ENCODE measurements at regions not wholly inside any gene's neighbourhood (a gene's known extent, or its start where the extent isn't known, plus 50 kb on each side); places are given as distances from the start of the nearest gene placed in this dataset.

DNA sequence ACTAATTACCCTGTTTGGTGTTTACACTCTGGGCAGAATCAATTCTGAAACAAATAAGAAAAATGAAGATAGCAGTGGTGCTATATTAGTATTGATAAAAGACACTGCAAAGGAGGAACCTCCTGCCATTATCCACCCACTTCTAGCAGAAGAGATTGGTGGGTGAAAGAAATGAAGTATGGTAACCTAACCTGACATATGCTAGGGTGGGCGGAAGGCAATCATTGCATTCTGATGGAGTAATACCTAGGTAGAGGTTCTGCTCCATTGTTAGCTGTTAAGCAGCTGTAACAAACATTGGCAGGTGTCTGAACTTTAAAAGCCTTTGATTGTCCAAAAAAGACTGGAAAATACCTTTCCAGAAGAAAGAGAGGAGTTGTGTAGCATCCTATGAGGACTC, 95.9 kb downstream of the OTUD1 start:
- FAIRE-seq = no peak

DNA sequence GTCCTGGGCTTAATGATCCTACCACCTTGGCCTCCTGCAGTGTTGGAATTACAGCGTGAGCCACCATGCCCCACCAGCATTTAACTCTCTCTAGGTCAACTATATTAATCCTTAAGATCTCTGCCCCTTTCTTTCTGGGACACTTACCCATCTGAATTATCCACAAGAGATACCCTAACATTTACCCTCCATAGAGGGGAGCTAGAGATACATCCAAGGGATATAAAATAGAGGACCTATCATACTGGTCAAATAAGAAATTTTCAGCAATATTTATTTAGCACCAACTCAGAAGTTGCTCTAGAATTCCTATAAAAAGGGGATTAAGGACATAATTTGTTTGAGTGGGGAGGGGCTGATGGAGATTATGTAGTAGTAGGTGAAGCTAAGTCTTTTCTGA, 96.5 kb downstream of the OTUD1 start:
- Histone ChIP-seq H3K9me3 (replicated peaks; ENCODE audit: control insufficient read depth, insufficient read depth, low read length) (no peaks in the 10 kb centered on the region), H4K20me1 (replicated peaks; ENCODE audit: control insufficient read depth, extremely low read depth, insufficient read depth, low read length) (no peaks in the 10 kb centered on the region), H3K27me3 (ENCODE audit: control insufficient read depth in 2 of 2, insufficient read depth in 2 of 2, low read length in 2 of 2) (no peaks in the 10 kb centered on the region), H3K79me2 (ENCODE audit: control insufficient read depth, insufficient read depth, low read length) (no peaks in the 10 kb centered on the region), H3K9ac (replicated peaks; ENCODE audit: extremely low read depth, insufficient read depth, low read length) (no peak overlapping the region), H3K4me2 (ENCODE audit: insufficient read depth, low read length) (no peak overlapping the region), H3K36me3 (ENCODE audit: control insufficient read depth in 2 of 2, extremely low read depth in 1 of 2, insufficient read depth in 2 of 2, low read length in 2 of 2) (no peaks in the 10 kb centered on the region), H2AFZ (ENCODE audit: low read depth, low read length) (no peak overlapping the region), H3K4me3 (replicated peaks in 1 of 3; ENCODE audit: insufficient read depth in 1 of 3, low read depth in 1 of 3, low read length in 3 of 3) (no peak overlapping the region), H3K27ac (ENCODE audit: insufficient read depth, low read depth, low read length) (no peak overlapping the region), H3K4me1 (ENCODE audit: control insufficient read depth, extremely low read depth, insufficient read depth, low read length) (no peaks in the 10 kb centered on the region), H3K9me1 (replicated peaks; ENCODE audit: control insufficient read depth, extremely low read depth, insufficient read depth, low read length) (no peaks in the 10 kb centered on the region)
- ChIA-PET POLR2A (no interaction called here), CTCF (no interaction called here)
- BruUV-seq (replicated peaks) = no TSS peak
- no peak for FAIRE-seq
- intact Hi-C loops (cut with micrococcal nuclease) = no loop called here
- no peak for DNase-seq (ENCODE audit: low read depth, low spot score)
- no peak for TF ChIP-seq MYC (IDR thresholded peaks at IDR 0.05; ENCODE audit: low read depth, low read length)
- TF ChIP-seq, protein P1, sequence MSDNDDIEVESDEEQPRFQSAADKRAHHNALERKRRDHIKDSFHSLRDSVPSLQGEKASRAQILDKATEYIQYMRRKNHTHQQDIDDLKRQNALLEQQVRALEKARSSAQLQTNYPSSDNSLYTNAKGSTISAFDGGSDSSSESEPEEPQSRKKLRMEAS (IDR thresholded peaks at IDR 0.05; ENCODE audit: insufficient read depth, insufficient read length) = no peak
- TF ChIP-seq, protein P2, sequence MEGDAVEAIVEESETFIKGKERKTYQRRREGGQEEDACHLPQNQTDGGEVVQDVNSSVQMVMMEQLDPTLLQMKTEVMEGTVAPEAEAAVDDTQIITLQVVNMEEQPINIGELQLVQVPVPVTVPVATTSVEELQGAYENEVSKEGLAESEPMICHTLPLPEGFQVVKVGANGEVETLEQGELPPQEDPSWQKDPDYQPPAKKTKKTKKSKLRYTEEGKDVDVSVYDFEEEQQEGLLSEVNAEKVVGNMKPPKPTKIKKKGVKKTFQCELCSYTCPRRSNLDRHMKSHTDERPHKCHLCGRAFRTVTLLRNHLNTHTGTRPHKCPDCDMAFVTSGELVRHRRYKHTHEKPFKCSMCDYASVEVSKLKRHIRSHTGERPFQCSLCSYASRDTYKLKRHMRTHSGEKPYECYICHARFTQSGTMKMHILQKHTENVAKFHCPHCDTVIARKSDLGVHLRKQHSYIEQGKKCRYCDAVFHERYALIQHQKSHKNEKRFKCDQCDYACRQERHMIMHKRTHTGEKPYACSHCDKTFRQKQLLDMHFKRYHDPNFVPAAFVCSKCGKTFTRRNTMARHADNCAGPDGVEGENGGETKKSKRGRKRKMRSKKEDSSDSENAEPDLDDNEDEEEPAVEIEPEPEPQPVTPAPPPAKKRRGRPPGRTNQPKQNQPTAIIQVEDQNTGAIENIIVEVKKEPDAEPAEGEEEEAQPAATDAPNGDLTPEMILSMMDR (IDR thresholded peaks at IDR 0.05; ENCODE audit: extremely low read depth in 1 of 2, insufficient read depth in 1 of 2, low read depth in 1 of 2, low read length in 2 of 2) = no peak
- no peak for TF ChIP-seq POLR2AphosphoS5 (IDR thresholded peaks at IDR 0.05; ENCODE audit: insufficient read depth, low read depth, low read length)
- TF ChIP-seq FOS (IDR thresholded peaks at IDR 0.05; ENCODE audit: borderline replicate concordance, insufficient read depth, low read length) = no peak
- no peak for TF ChIP-seq GATA2 (IDR thresholded peaks at IDR 0.05; ENCODE audit: insufficient read depth, insufficient read length, low read depth, low read length)
- no peak for TF ChIP-seq JUN (IDR thresholded peaks at IDR 0.05; ENCODE audit: borderline replicate concordance, insufficient read depth, insufficient read length, low read depth)
- TF ChIP-seq EZH2 (IDR thresholded peaks at IDR 0.05; ENCODE audit: borderline replicate concordance, low read depth, low read length, severe bottlenecking) = no peak
- TF ChIP-seq POLR2A (IDR thresholded peaks at IDR 0.05; ENCODE audit: low read depth, low read length) = no peak
- dilution Hi-C loops (cut with MboI; ENCODE audit: extremely low pct_ligation_motif_present, low sequenced_read_pairs) = no loop called here

More for the DNA sequence above, 95.9 kb downstream of the OTUD1 start:
- CTCF ChIA-PET = no interaction called here
- Histone ChIP-seq H3K4me3 (replicated peaks in 1 of 3; ENCODE audit: insufficient read depth in 1 of 3, low read depth in 1 of 3, low read length in 3 of 3) (no peak overlapping the region), H3K27ac (ENCODE audit: insufficient read depth, low read depth, low read length) (no peak overlapping the region), H3K36me3 (ENCODE audit: control insufficient read depth in 2 of 2, extremely low read depth in 1 of 2, insufficient read depth in 2 of 2, low read length in 2 of 2) (no peaks in the 10 kb centered on the region), H3K27me3 (ENCODE audit: control insufficient read depth in 2 of 2, insufficient read depth in 2 of 2, low read length in 2 of 2) (no peaks in the 10 kb centered on the region), H3K4me2 (ENCODE audit: insufficient read depth, low read length) (no peak overlapping the region), H3K9me1 (replicated peaks; ENCODE audit: control insufficient read depth, extremely low read depth, insufficient read depth, low read length) (no peaks in the 10 kb centered on the region), H3K9me3 (replicated peaks; ENCODE audit: control insufficient read depth, insufficient read depth, low read length) (no peaks in the 10 kb centered on the region), H3K4me1 (ENCODE audit: control insufficient read depth, extremely low read depth, insufficient read depth, low read length) (no peaks in the 10 kb centered on the region), H3K79me2 (ENCODE audit: control insufficient read depth, insufficient read depth, low read length) (no peaks in the 10 kb centered on the region), H4K20me1 (replicated peaks; ENCODE audit: control insufficient read depth, extremely low read depth, insufficient read depth, low read length) (no peaks in the 10 kb centered on the region), H3K9ac (replicated peaks; ENCODE audit: extremely low read depth, insufficient read depth, low read length) (no peak overlapping the region), H2AFZ (ENCODE audit: low read depth, low read length) (no peak overlapping the region)
- DNase-seq (ENCODE audit: low read depth, low spot score) = no peak
- dilution Hi-C loops (cut with MboI; ENCODE audit: extremely low pct_ligation_motif_present, low sequenced_read_pairs) = no loop called here
- POLR2A ChIA-PET = no interaction called here
- intact Hi-C loops (cut with micrococcal nuclease) = no loop called here
- TF ChIP-seq POLR2A (IDR thresholded peaks at IDR 0.05; ENCODE audit: low read depth, low read length) = no peak
- TF ChIP-seq EZH2 (IDR thresholded peaks at IDR 0.05; ENCODE audit: borderline replicate concordance, low read depth, low read length, severe bottlenecking) = no peak
- TF ChIP-seq, protein P1 (IDR thresholded peaks at IDR 0.05; ENCODE audit: insufficient read depth, insufficient read length) = no peak
- TF ChIP-seq FOS (IDR thresholded peaks at IDR 0.05; ENCODE audit: borderline replicate concordance, insufficient read depth, low read length) = no peak
- TF ChIP-seq POLR2AphosphoS5 (IDR thresholded peaks at IDR 0.05; ENCODE audit: insufficient read depth, low read depth, low read length) = no peak
- BruUV-seq (replicated peaks) = no TSS peak
